Transverse colon (tissue), 4 donors: ENCODE measurements at regions not wholly inside any gene's neighbourhood (a gene's known extent, or its start where the extent isn't known, plus 50 kb on each side); places are given as distances from the start of the nearest gene placed in this dataset.

Source experiments
- DNase-seq: peaks from one replicate; pipeline ENCODE4 v3.0.0-alpha.2; 2019
- H3K27ac ChIP-seq, 4 donors: fragments of 200-600 bp; sonication (generic); 2 replicates each; pipeline ENCODE4 v1.5.1; 2016 to 2018; ENCODE audit warnings: inconsistent platforms in 4 of 4
- H3K27me3 ChIP-seq: fragments of 200-600 bp; sonication (generic); 2 replicates; pipeline ENCODE4 v1.5.1; 2017; ENCODE audit warnings: inconsistent platforms
- H3K36me3 ChIP-seq, 4 donors: fragments of 200-600 bp; sonication (generic); 2 replicates each; pipeline ENCODE4 v1.5.1; 2017 to 2019; ENCODE audit warnings: inconsistent platforms in 4 of 4
- H3K4me1 ChIP-seq, 4 donors: fragments of 200-600 bp; sonication (generic); 2 replicates each; pipeline ENCODE4 v1.5.1; 2017 to 2020; ENCODE audit warnings: inconsistent platforms in 4 of 4
- H3K4me3 ChIP-seq, 4 donors: fragments of 200-600 bp; sonication (generic); 1 replicate in 1 of 4; 2 replicates in 3 of 4; pipeline versions ENCODE4 v1.5.1 to v1.6.1; 2017 to 2019; ENCODE audit warnings: inconsistent platforms in 4 of 4
- H3K9me3 ChIP-seq, 2 donors: fragments of 200-600 bp; sonication (generic); 2 replicates each; pipeline ENCODE4 v1.5.1; 2017 to 2019; ENCODE audit warnings: inconsistent platforms in 2 of 2
- EP300 ChIP-seq: sonication (generic); formaldehyde crosslinking; IDR thresholded peaks from one replicate; pipeline ENCODE4 v1.6.1; 2017; ENCODE audit warnings: antibody characterized with exemption, low read depth
- POLR2A ChIP-seq: fragments of 450-650 bp; IDR thresholded peaks from one replicate; pipeline ENCODE4 v1.6.1; 2016; ENCODE audit warnings: antibody characterized with exemption, mild to moderate bottlenecking, moderate library complexity
- POLR2AphosphoS5 ChIP-seq, 3 donors: sonication (generic); formaldehyde crosslinking; IDR thresholded peaks; one replicate each; pipeline ENCODE4 v1.6.1; 2016; ENCODE audit warnings: antibody characterized with exemption in 3 of 3
- WGBS, 2 donors: methylation state at CpG; one replicate each; pipeline ENCODE4 v1.1.5; 2018; ENCODE audit warnings: low coverage in 1 of 2; 5-methylcytosine and 5-hydroxymethylcytosine counted together
- in situ Hi-C, 4 donors: fragments of 200-750 bp; cut with MboI; loops; one replicate each; pipeline versions ENCODE4 v1.15.0 to v1.15.1; 2017; ENCODE audit warnings: low sequenced_read_pairs in 3 of 4, low pct_ligation_motif_present in 1 of 4, low pct_unique_long_range_greater_than_20kb in 1 of 4
- intact Hi-C: fragments of 100-400 bp; cut with DNase I; formaldehyde crosslinking; loops from one replicate; pipeline ENCODE4 v1.15.1; 2023; ENCODE audit warnings: low total_unique reads
- TF ChIP-seq, protein P1 (sequence below), 5 experiments: fragments of 200-600 bp in 3 of 5; fragments of 450-650 bp in 2 of 5; sonication (generic) in 3 of 5; IDR thresholded peaks; 1 replicate in 2 of 5; 2 replicates in 3 of 5; pipeline ENCODE4 v1.5.1; 2016 to 2017; ENCODE audit warnings: antibody characterized with exemption in 5 of 5, inconsistent platforms in 3 of 5, mild to moderate bottlenecking in 2 of 5, moderate library complexity in 1 of 5

DNA sequence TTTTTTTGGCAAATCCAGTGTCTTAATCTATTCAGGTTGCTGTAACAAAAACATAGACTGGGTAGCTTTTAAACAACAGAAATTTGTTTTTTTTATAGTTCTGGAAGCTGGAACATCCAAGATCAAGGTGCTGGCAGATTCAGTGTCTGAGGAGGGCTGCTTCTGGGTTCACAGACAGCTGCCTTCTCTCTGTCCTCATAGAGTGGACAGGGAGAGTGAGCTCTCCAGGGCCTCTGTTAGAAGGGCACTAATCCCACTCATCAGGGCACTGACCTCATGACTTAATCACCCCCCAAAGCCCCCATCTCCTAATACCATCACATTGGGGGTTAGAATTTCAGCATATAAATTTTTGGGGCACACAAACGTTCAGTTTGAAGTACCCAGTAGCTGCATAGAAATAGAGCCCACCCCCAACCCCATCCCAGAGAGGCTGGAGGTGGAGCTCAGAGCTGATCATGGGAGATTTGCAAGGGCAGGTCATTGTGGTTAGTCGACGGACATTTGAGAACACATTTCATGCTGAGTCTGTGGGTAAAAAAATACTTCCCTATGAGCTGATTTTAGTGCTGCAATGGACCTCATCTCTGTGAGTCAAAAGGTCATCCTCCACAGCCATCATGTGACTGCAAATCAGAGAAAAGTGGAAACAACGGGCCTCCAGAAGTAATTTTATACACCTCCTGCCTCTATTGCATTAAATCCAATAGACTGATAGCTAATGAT is 203.1 kb upstream of the CADM1 start:
- WGBS, 2 donors, result 78 to 100% methylated on average over 1 to 4 of the region's 4 CpGs
- intact Hi-C loops, result no loop called here
- Histone ChIP-seq H3K36me3 (no peaks in the 10 kb centered on the region), H3K27ac (no peak overlapping the region), H3K27me3 (no peaks in the 10 kb centered on the region), H3K4me3 (no peak overlapping the region), H3K4me1 (peaks cover 0 to 4% (median 0%) of the 10 kb centered on the region in 4 donors), H3K9me3 (no peaks in the 10 kb centered on the region)
- TF ChIP-seq POLR2AphosphoS5 (IDR thresholded peaks at IDR 0.05), result no peak
- TF ChIP-seq, protein P1, sequence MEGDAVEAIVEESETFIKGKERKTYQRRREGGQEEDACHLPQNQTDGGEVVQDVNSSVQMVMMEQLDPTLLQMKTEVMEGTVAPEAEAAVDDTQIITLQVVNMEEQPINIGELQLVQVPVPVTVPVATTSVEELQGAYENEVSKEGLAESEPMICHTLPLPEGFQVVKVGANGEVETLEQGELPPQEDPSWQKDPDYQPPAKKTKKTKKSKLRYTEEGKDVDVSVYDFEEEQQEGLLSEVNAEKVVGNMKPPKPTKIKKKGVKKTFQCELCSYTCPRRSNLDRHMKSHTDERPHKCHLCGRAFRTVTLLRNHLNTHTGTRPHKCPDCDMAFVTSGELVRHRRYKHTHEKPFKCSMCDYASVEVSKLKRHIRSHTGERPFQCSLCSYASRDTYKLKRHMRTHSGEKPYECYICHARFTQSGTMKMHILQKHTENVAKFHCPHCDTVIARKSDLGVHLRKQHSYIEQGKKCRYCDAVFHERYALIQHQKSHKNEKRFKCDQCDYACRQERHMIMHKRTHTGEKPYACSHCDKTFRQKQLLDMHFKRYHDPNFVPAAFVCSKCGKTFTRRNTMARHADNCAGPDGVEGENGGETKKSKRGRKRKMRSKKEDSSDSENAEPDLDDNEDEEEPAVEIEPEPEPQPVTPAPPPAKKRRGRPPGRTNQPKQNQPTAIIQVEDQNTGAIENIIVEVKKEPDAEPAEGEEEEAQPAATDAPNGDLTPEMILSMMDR (IDR thresholded peaks at IDR 0.05), result no peak
- no peak for TF ChIP-seq POLR2A
- no peak for TF ChIP-seq EP300
- in situ Hi-C loops, result no loop called here
- no peak for DNase-seq

DNA sequence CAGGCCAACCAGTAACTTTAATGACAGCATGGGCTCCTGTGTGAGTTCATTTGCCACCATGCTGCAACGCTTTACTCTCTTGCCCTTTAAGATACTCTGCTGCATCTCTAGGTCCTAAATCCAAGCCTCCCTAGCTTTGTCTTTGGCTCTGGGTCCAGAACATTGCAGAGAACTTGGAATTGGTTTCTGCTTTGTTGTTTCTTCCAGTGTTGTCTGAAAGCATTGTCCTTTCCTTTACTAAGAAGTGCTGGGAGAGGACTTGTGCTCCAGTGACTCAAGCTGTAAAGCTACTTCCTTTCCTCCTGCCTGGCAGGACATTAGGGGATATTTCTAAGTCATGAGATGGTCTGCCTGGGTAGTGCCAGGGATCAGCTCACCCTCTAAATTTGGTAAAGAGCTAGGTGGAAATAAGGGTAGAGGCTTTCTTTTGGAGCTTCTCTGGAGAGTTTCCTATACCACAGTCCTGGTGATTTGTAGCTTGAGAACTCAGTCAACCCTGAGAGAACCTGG is 202.5 kb upstream of the CADM1 start:
- Histone ChIP-seq H3K4me3 (no peak overlapping the region), H3K4me1 (peaks cover 0 to 4% (median 0%) of the 10 kb centered on the region in 4 donors), H3K27ac (no peak overlapping the region), H3K9me3 (no peaks in the 10 kb centered on the region), H3K27me3 (no peaks in the 10 kb centered on the region), H3K36me3 (no peaks in the 10 kb centered on the region)
- in situ Hi-C loops (no loop called here), intact Hi-C loops (no loop called here)
- 87 to 100% methylated on average over 1 of the region's 1 CpG for WGBS, 2 donors
- no peak for DNase-seq
- TF ChIP-seq POLR2AphosphoS5 (IDR thresholded peaks at IDR 0.05) (no peak), POLR2A (no peak), EP300 (no peak)
- TF ChIP-seq, protein P1 (IDR thresholded peaks at IDR 0.05), result no peak

DNA sequence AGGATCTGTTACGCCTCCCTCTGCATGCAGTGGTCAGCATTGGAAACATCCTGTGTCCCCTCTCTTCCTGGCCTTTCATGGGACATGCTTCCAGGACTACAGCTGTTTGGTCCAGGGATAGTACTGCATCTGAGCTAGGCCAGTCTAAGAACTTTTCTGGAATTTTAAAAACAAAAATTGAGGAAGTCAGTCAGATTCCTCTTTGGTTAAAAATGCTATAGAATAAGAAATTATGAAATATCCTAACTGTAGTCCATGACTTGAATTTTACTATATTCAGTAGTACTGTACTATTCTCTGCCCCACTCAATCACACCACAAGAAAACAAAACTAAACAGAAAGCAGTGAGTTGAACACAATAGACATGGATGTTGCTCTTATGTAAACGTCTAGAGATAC is 201.0 kb upstream of the CADM1 start:
- intact Hi-C loops (no loop called here), in situ Hi-C loops (no loop called here)
- H3K4me1 ChIP-seq, result peaks cover 0 to 4% (median 2%) of the 10 kb centered on the region in 4 donors
- 65 to 70% methylated on average over 2 of the region's 2 CpGs for WGBS, 2 donors
- DNase-seq, result no peak
- H3K9me3 ChIP-seq, result no peaks in the 10 kb centered on the region
- no peaks in the 10 kb centered on the region for H3K27me3 ChIP-seq
- TF ChIP-seq EP300, result no peak
- TF ChIP-seq, protein P1 (IDR thresholded peaks at IDR 0.05), result no peak
- TF ChIP-seq POLR2AphosphoS5 (IDR thresholded peaks at IDR 0.05), result no peak
- TF ChIP-seq POLR2A, result no peak
- H3K36me3 ChIP-seq, result no peaks in the 10 kb centered on the region
- H3K4me3 ChIP-seq, result no peak overlapping the region
- no peak overlapping the region for H3K27ac ChIP-seq

- DNase-seq, result no peak
- Histone ChIP-seq H3K36me3 (no peaks in the 10 kb centered on the region), H3K27ac (no peak overlapping the region), H3K4me3 (no peak overlapping the region), H3K4me1 (peaks cover 0 to 12% (median 4%) of the 10 kb centered on the region in 4 donors), H3K27me3 (no peaks in the 10 kb centered on the region), H3K9me3 (no peaks in the 10 kb centered on the region)
- in situ Hi-C loops (no loop called here), intact Hi-C loops (no loop called here)
- TF ChIP-seq EP300, result no peak
- TF ChIP-seq, protein P1 (IDR thresholded peaks at IDR 0.05), result no peak
- no peak for TF ChIP-seq POLR2AphosphoS5 (IDR thresholded peaks at IDR 0.05)
- TF ChIP-seq POLR2A, result no peak
- WGBS, 2 donors, result 72 to 83% methylated on average over 1 to 12 of the region's 12 CpGs
These were observed 197.0 kb upstream of the CADM1 start for GRCh38 chr11:115700981-115701875.
